Hepatocyte (in vitro differentiated cells): ENCODE measurements at regions not wholly inside any gene's neighbourhood (a gene's known extent, or its start where the extent isn't known, plus 50 kb on each side); places are given as distances from the start of the nearest gene placed in this dataset.

ENCODE experiments used
- DNase-seq: peaks from one replicate; pipeline ENCODE4 v3.0.0-alpha.2; 2016; ENCODE audit warnings: low spot score
- H2AFZ ChIP-seq: fragments of 200-600 bp; sonication (generic); 2 replicates; pipeline ENCODE4 v1.6.0; 2016; ENCODE audit warnings: antibody characterized with exemption, mild to moderate bottlenecking
- H3K27ac ChIP-seq: fragments of 200-600 bp; sonication (generic); 2 replicates; pipeline ENCODE4 v1.5.1; 2016; ENCODE audit warnings: mild to moderate bottlenecking
- H3K27me3 ChIP-seq: fragments of 200-600 bp; sonication (generic); 2 replicates; pipeline ENCODE4 v1.6.1; 2016
- H3K36me3 ChIP-seq: fragments of 200-600 bp; sonication (generic); replicated peaks from 2 replicates; pipeline ENCODE4 v1.5.1; 2016; ENCODE audit warnings: low read depth; ENCODE audit not compliant: insufficient read depth
- H3K4me1 ChIP-seq: fragments of 200-600 bp; sonication (generic); 2 replicates; pipeline ENCODE4 v1.5.1; 2016; ENCODE audit warnings: mild to moderate bottlenecking, moderate library complexity; ENCODE audit not compliant: insufficient read depth
- H3K4me2 ChIP-seq: fragments of 200-600 bp; sonication (generic); 2 replicates; pipeline ENCODE4 v1.6.0; 2016
- H3K4me3 ChIP-seq: fragments of 200-600 bp; sonication (generic); 2 replicates; pipeline ENCODE4 v1.5.1; 2016; ENCODE audit warnings: mild to moderate bottlenecking
- H3K79me2 ChIP-seq: fragments of 200-600 bp; sonication (generic); 2 replicates; pipeline ENCODE4 v1.6.0; 2017; ENCODE audit warnings: mild to moderate bottlenecking
- H3K9me2 ChIP-seq: fragments of 200-600 bp; sonication (generic); replicated peaks from 2 replicates; pipeline ENCODE4 v1.6.0; 2017; ENCODE audit warnings: mild to moderate bottlenecking; ENCODE audit not compliant: insufficient read depth
- H3K9me3 ChIP-seq: fragments of 200-600 bp; sonication (generic); 2 replicates; pipeline ENCODE4 v1.5.1; 2016; ENCODE audit warnings: low read depth, mild to moderate bottlenecking
- H4K20me1 ChIP-seq: fragments of 200-600 bp; sonication (generic); 2 replicates; pipeline ENCODE4 v1.6.0; 2016; ENCODE audit warnings: mild to moderate bottlenecking; ENCODE audit not compliant: insufficient read depth, poor library complexity, severe bottlenecking
- CTCF ChIP-seq: fragments of 200-600 bp; sonication (generic); IDR thresholded peaks from 2 replicates; pipeline ENCODE4 v1.5.1; 2016; ENCODE audit warnings: antibody characterized with exemption, mild to moderate bottlenecking; ENCODE audit not compliant: poor library complexity
- EZH2 ChIP-seq: fragments of 200-600 bp; sonication (generic); IDR thresholded peaks from 2 replicates; pipeline ENCODE4 v1.6.1; 2016; ENCODE audit warnings: antibody characterized with exemption, mild to moderate bottlenecking, borderline replicate concordance
- EZH2phosphoT487 ChIP-seq: fragments of 200-600 bp; sonication (generic); IDR thresholded peaks from one replicate; pipeline ENCODE4 v1.6.1; 2018; ENCODE audit warnings: antibody characterized with exemption, mild to moderate bottlenecking, low read depth, moderate library complexity; ENCODE audit not compliant: unreplicated experiment, severe bottlenecking
- WGBS: methylation state at CpG from one replicate; pipeline ENCODE4 v1.1.6; 2016; ENCODE audit warnings: low lambda C conversion rate; ENCODE audit errors: missing lambda C conversion rate; 5-methylcytosine and 5-hydroxymethylcytosine counted together

DNA sequence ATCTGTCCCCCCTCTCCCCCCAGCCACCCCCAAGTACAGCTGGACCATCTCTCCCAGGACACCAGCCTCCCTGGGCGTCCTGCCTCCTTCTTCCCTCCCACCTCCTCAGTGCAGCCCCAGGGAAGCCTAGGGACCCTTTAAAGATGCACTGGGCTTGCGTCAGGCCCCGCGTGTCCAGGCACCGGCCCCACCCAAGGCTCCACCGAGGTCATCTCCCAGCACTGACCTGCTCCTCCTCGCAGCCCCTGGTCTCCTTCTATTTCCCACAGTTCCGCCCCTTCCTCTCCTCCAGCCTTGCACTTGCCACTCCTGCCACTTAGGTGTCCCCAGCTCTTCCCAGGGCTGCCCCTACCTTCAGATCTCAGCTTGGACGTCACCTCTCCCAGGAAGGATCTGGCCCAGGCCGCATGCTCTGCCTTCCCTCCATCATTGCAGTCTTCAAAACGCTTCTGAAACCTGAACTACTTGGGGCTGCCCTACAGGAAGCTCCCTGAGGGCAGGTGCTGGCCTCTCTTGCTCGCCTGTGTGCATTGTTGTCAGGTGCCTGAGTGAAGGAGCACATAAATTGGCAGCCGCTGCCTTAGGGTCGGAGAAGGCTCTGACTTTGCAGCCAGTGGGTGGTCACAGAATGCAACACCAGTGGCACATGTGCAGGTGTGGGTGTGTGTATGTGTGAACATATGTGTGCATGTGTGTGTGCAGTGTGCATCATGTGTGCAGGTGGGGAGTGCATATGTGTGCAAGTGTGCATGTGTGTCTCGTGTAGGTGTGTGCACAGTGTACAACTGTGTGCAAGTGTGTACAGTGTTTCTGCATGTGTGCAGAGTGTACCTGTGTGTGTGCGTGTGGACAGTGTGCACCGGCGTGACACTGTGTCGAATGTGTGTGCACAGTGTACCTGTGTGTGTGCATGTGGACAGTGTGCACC, 152.9 kb downstream of the C9orf50 start:
- Histone ChIP-seq H3K79me2 (no peaks in the 10 kb centered on the region), H2AFZ (no peak overlapping the region), H3K4me1 (peaks cover 26% of the 10 kb centered on the region), H3K4me3 (no peak overlapping the region), H3K9me2 (no peaks in the 10 kb centered on the region), H4K20me1 (no peaks in the 10 kb centered on the region), H3K27me3 (no peaks in the 10 kb centered on the region), H3K27ac (no peak overlapping the region), H3K9me3 (no peaks in the 10 kb centered on the region), H3K36me3 (no peaks in the 10 kb centered on the region), H3K4me2 (no peak overlapping the region)
- no peak for TF ChIP-seq EZH2
- TF ChIP-seq CTCF: no peak
- no peak for TF ChIP-seq EZH2phosphoT487
- 93% methylated on average over 19 of the region's 19 CpGs for WGBS
- no peak for DNase-seq

- Histone ChIP-seq H3K27me3 (no peaks in the 10 kb centered on the region), H3K4me3 (no peak overlapping the region), H3K36me3 (no peaks in the 10 kb centered on the region), H4K20me1 (no peaks in the 10 kb centered on the region), H3K4me2 (no peak overlapping the region), H3K27ac (no peak overlapping the region), H2AFZ (no peak overlapping the region), H3K79me2 (no peaks in the 10 kb centered on the region), H3K9me2 (no peaks in the 10 kb centered on the region), H3K9me3 (no peaks in the 10 kb centered on the region), H3K4me1 (peaks cover 26% of the 10 kb centered on the region)
- WGBS: 81% methylated on average over 10 of the region's 10 CpGs
- DNase-seq: no peak
- TF ChIP-seq EZH2phosphoT487: no peak
- TF ChIP-seq CTCF: no peak
- TF ChIP-seq EZH2: no peak
These were observed 153.8 kb downstream of the C9orf50 start for GRCh38 chr9:129467004-129467588.

DNA sequence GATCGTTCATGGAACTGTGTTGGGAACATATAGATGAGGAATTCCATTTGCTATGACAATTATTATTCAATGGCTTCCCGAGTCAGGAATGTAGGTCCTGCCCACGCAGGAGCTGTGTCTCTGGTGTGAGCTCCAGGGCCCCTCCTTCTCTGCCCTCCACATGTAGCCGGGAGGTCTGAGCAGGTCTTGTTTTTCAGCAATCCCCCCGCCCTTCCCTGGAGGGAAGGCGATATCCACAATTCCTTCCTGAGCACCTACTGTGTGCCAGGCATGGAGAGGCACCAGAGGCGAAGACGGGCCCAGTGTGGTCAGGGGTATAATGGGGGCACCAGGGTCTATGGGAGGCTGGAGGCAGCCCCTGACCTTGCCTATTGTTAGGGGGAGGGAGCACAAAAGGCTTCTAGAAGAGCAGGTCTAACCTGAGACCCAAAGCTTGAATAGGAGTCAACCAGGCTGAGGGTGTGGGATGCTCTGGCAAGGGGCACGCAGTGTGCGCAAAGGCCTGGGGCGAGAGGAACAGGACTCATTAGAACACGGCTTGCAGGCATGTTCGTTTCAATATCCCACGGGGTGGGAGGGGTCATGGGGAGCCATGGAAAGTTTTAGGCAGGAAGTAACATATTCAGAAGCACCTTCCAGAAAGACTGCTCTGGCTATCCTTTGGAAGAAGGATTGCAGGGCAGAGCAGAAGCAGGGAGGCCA, 154.9 kb downstream of the C9orf50 start:
- no peak for DNase-seq
- H3K27me3 ChIP-seq: no peaks in the 10 kb centered on the region
- H3K4me3 ChIP-seq: no peak overlapping the region
- H3K27ac ChIP-seq: peak overlapping the region; percentile 33
- no peaks in the 10 kb centered on the region for H3K9me2 ChIP-seq
- H3K4me2 ChIP-seq: no peak overlapping the region
- H2AFZ ChIP-seq: no peak overlapping the region
- no peaks in the 10 kb centered on the region for H4K20me1 ChIP-seq
- H3K9me3 ChIP-seq: no peaks in the 10 kb centered on the region
- H3K36me3 ChIP-seq: no peaks in the 10 kb centered on the region
- peaks cover 3% of the 10 kb centered on the region for H3K79me2 ChIP-seq
- H3K4me1 ChIP-seq: peaks cover 36% of the 10 kb centered on the region
- 73% methylated on average over 14 of the region's 14 CpGs for whole genome bisulfite sequencing
- TF ChIP-seq EZH2phosphoT487 (no peak), EZH2 (no peak), CTCF (no peak)
